ENCODE measurements at regions not wholly inside any gene's neighbourhood (a gene's known extent, or its start where the extent isn't known, plus 50 kb on each side); places are given as distances from the start of the nearest gene placed in this dataset.

- H3K27ac ChIP-seq (ENCODE audit: low read depth in 1 of 2, low read length in 2 of 2), result no peak overlapping the region
- no peak overlapping the region for H3K9ac ChIP-seq (ENCODE audit: low read depth in 1 of 2, low read length in 2 of 2)
- H3K27me3 ChIP-seq (ENCODE audit: control insufficient read depth in 4 of 4, insufficient read depth in 4 of 4, low read length in 3 of 4), result no peaks in the 10 kb centered on the region
- H3K9me3 ChIP-seq (ENCODE audit: control insufficient read depth in 4 of 4, low read length in 3 of 4), result no peaks in the 10 kb centered on the region
- 72% methylated on average over 10 of the region's 10 CpGs for WGBS
- H3K4me1 ChIP-seq (ENCODE audit: control insufficient read depth in 4 of 4, insufficient read depth in 4 of 4, low read length in 3 of 4), result no peaks in the 10 kb centered on the region
- TF ChIP-seq MAX (IDR thresholded peaks at IDR 0.05) (no peak), FOXA1 (IDR thresholded peaks at IDR 0.05) (no peak), CTCF (IDR thresholded peaks at IDR 0.05; ENCODE audit: low read depth, low read length, missing input control) (no peak), HNF4G (IDR thresholded peaks at IDR 0.05) (no peak), TAF1 (conservative IDR thresholded peaks at IDR 0.05) (no peak), JUND (IDR thresholded peaks at IDR 0.05) (no peak), ATF3 (IDR thresholded peaks at IDR 0.05) (no peak), RAD21 (IDR thresholded peaks at IDR 0.05) (no peak), RXRA (IDR thresholded peaks at IDR 0.05) (no peak)
- DNase-seq (ENCODE audit: low spot score), result no peak
- H3K4me3 ChIP-seq (ENCODE audit: low read depth in 1 of 3, low read length in 3 of 3), result no peak overlapping the region
- no peaks in the 10 kb centered on the region for H3K36me3 ChIP-seq (ENCODE audit: control insufficient read depth in 4 of 4, insufficient read depth in 3 of 4, low read depth in 1 of 4, low read length in 3 of 4)
Measured at GRCh38 chr3:127103080-127103479, 89.9 kb upstream of the PRR23E start.

- no peak for TF ChIP-seq NR2F2 (IDR thresholded peaks at IDR 0.05)
- Histone ChIP-seq H3K36me3 (ENCODE audit: control insufficient read depth in 4 of 4, insufficient read depth in 3 of 4, low read depth in 1 of 4, low read length in 3 of 4) (no peaks in the 10 kb centered on the region), H3K27ac (ENCODE audit: low read depth in 1 of 2, low read length in 2 of 2) (no peak overlapping the region), H3K4me1 (ENCODE audit: control insufficient read depth in 4 of 4, insufficient read depth in 4 of 4, low read length in 3 of 4) (no peaks in the 10 kb centered on the region), H3K27me3 (ENCODE audit: control insufficient read depth in 4 of 4, insufficient read depth in 4 of 4, low read length in 3 of 4) (no peaks in the 10 kb centered on the region), H3K4me3 (ENCODE audit: low read depth in 1 of 3, low read length in 3 of 3) (no peak overlapping the region), H3K9me3 (ENCODE audit: control insufficient read depth in 4 of 4, low read length in 3 of 4) (no peaks in the 10 kb centered on the region), H3K9ac (ENCODE audit: low read depth in 1 of 2, low read length in 2 of 2) (no peak overlapping the region)
- no peak for DNase-seq (ENCODE audit: low spot score)
- 84% methylated on average over 7 of the region's 7 CpGs for WGBS
Measured at GRCh38 chr3:127104586-127104985, 88.3 kb upstream of the PRR23E start.

GRCh38 chr3:127105587-127105986 is 87.3 kb upstream of the PRR23E start:
- peak; percentile 27 for DNase-seq (ENCODE audit: low spot score)
- H3K4me1 ChIP-seq (ENCODE audit: control insufficient read depth in 4 of 4, insufficient read depth in 4 of 4, low read length in 3 of 4), result no peaks in the 10 kb centered on the region
- no peak overlapping the region for H3K27ac ChIP-seq (ENCODE audit: low read depth in 1 of 2, low read length in 2 of 2)
- no peaks in the 10 kb centered on the region for H3K27me3 ChIP-seq (ENCODE audit: control insufficient read depth in 4 of 4, insufficient read depth in 4 of 4, low read length in 3 of 4)
- H3K9ac ChIP-seq (ENCODE audit: low read depth in 1 of 2, low read length in 2 of 2), result no peak overlapping the region
- H3K36me3 ChIP-seq (ENCODE audit: control insufficient read depth in 4 of 4, insufficient read depth in 3 of 4, low read depth in 1 of 4, low read length in 3 of 4), result no peaks in the 10 kb centered on the region
- no peak for TF ChIP-seq TAF1 (conservative IDR thresholded peaks at IDR 0.05)
- WGBS, result 74% methylated on average over 4 of the region's 4 CpGs
- H3K9me3 ChIP-seq (ENCODE audit: control insufficient read depth in 4 of 4, low read length in 3 of 4), result no peaks in the 10 kb centered on the region
- no peak overlapping the region for H3K4me3 ChIP-seq (ENCODE audit: low read depth in 1 of 3, low read length in 3 of 3)

GRCh38 chr3:127106053-127106452 is 86.9 kb upstream of the PRR23E start:
- Histone ChIP-seq H3K36me3 (ENCODE audit: control insufficient read depth in 4 of 4, insufficient read depth in 3 of 4, low read depth in 1 of 4, low read length in 3 of 4) (no peaks in the 10 kb centered on the region), H3K27me3 (ENCODE audit: control insufficient read depth in 4 of 4, insufficient read depth in 4 of 4, low read length in 3 of 4) (no peaks in the 10 kb centered on the region), H3K27ac (ENCODE audit: low read depth in 1 of 2, low read length in 2 of 2) (no peak overlapping the region), H3K9ac (ENCODE audit: low read depth in 1 of 2, low read length in 2 of 2) (no peak overlapping the region), H3K9me3 (ENCODE audit: control insufficient read depth in 4 of 4, low read length in 3 of 4) (no peaks in the 10 kb centered on the region), H3K4me1 (ENCODE audit: control insufficient read depth in 4 of 4, insufficient read depth in 4 of 4, low read length in 3 of 4) (no peaks in the 10 kb centered on the region), H3K4me3 (ENCODE audit: low read depth in 1 of 3, low read length in 3 of 3) (no peak overlapping the region)
- 88% methylated on average over 7 of the region's 7 CpGs for WGBS
- TF ChIP-seq MAX (IDR thresholded peaks at IDR 0.05), result no peak
- TF ChIP-seq ZBTB33 (IDR thresholded peaks at IDR 0.05), result no peak
- TF ChIP-seq CTCF (IDR thresholded peaks at IDR 0.05; ENCODE audit: low read depth, low read length, missing input control), result no peak
- TF ChIP-seq HNF4G (IDR thresholded peaks at IDR 0.05), result no peak
- no peak for TF ChIP-seq EGR1 (IDR thresholded peaks at IDR 0.05; ENCODE audit: low read depth in 2 of 2)
- TF ChIP-seq SP1 (IDR thresholded peaks at IDR 0.05), result no peak
- no peak for TF ChIP-seq GABPA (IDR thresholded peaks at IDR 0.05 in 1 of 2, conservative IDR thresholded peaks at IDR 0.05 in 1 of 2)
- no peak for TF ChIP-seq TAF1 (conservative IDR thresholded peaks at IDR 0.05)
- TF ChIP-seq FOXA1 (IDR thresholded peaks at IDR 0.05), result no peak
- no peak for TF ChIP-seq JUND (IDR thresholded peaks at IDR 0.05)
- TF ChIP-seq FOXA2 (IDR thresholded peaks at IDR 0.05), result no peak
- TF ChIP-seq RXRA (IDR thresholded peaks at IDR 0.05), result no peak
- TF ChIP-seq HNF4A (conservative IDR thresholded peaks at IDR 0.05), result no peak
- no peak for TF ChIP-seq RAD21 (IDR thresholded peaks at IDR 0.05)
- no peak for TF ChIP-seq NR2F2 (IDR thresholded peaks at IDR 0.05)
- no peak for TF ChIP-seq ATF3 (IDR thresholded peaks at IDR 0.05)
- TF ChIP-seq YY1 (IDR thresholded peaks at IDR 0.05), result no peak
- peak; percentile 16 for DNase-seq (ENCODE audit: low spot score)
